Left lung (tissue), 4 donors: ENCODE measurements at regions not wholly inside any gene's neighbourhood (a gene's known extent, or its start where the extent isn't known, plus 50 kb on each side); places are given as distances from the start of the nearest gene placed in this dataset.
A peak's percentile ranks its signal among the peaks of the same experiment; 100 is the strongest.
"Not testable (repeated sequence)": the region's sequence is repeated elsewhere in the genome, so short reads cannot be mapped to it uniquely, and the experiment has no call there.

Source experiments
- ATAC-seq: fragments of 200-7000 bp; cut with Tn5 transposase; one replicate; pipeline ENCODE4 v1.9.1; 2020; ENCODE audit warnings: moderate library complexity
- DNase-seq, 4 donors: peaks; one replicate each; pipeline ENCODE4 v3.0.0-alpha.2; 2013 to 2020
- H3K27ac ChIP-seq, 2 donors: fragments of 200-600 bp; sonication (generic) in 1 of 2; one replicate each; pipeline versions ENCODE4 v1.5.0 to v1.8.0; 2020 to 2021
- H3K27me3 ChIP-seq, 2 donors: fragments of 200-600 bp; sonication (generic) in 1 of 2; one replicate each; pipeline versions ENCODE4 v1.5.0 to v1.8.0; 2020 to 2021
- H3K36me3 ChIP-seq, 2 donors: fragments of 200-600 bp; sonication (generic) in 1 of 2; one replicate each; pipeline versions ENCODE4 v1.5.0 to v1.8.0; 2020 to 2021
- H3K4me1 ChIP-seq, 2 donors: fragments of 200-600 bp; one replicate each; pipeline ENCODE4 v1.8.0; 2021
- H3K4me3 ChIP-seq, 2 donors: fragments of 200-600 bp; sonication (generic) in 1 of 2; one replicate each; pipeline versions ENCODE4 v1.5.0 to v1.8.0; 2020 to 2021; ENCODE audit warnings: mild to moderate bottlenecking in 1 of 2
- H3K9me3 ChIP-seq, 2 donors: fragments of 200-600 bp; sonication (generic) in 1 of 2; one replicate each; pipeline versions ENCODE4 v1.5.0 to v1.8.0; 2020 to 2021
- CTCF ChIP-seq, 2 donors: fragments of 200-600 bp; sonication (generic) in 1 of 2; IDR thresholded peaks; one replicate each; pipeline versions ENCODE4 v1.5.0 to v1.8.0; 2021; ENCODE audit warnings: antibody characterized with exemption in 2 of 2
- intact Hi-C, 2 donors: fragments of 100-400 bp; cut with DNase I; formaldehyde crosslinking; loops; one replicate each; pipeline versions ENCODE4 v1.11.2 to v1.14.2; 2022
- donor health status: DM: no; HTN: yes; CAD: no.
- donor health status: DM: no; HTN: no; CAD: no.

DNA sequence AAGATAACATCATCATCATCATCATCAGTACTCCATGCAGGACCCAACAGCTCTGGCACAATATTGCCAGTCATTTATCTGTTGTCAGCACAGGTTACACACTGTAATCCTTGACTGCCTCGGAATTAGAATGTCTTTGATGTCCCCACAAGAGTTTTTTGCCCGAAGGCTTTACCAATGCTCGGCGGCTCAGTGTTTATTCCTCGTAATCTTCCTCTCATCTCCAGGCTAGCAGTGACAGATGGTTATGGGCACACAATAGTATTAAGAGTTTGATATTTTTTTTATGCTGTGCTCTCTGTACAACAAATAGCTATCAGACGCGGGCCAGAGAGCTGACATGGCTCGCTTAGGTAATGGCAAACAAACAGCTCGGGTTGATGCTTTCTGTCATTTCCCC lies 515.2 kb downstream of the ZEB2 start:
- Histone ChIP-seq H3K27ac (no peak overlapping the region), H3K27me3 (no peaks in the 10 kb centered on the region), H3K4me3 (no peak overlapping the region), H3K36me3 (no peaks in the 10 kb centered on the region), H3K9me3 (no peaks in the 10 kb centered on the region), H3K4me1 (no peaks in the 10 kb centered on the region)
- no peak for DNase-seq
- intact Hi-C loops = no loop called here
- TF ChIP-seq CTCF (IDR thresholded peaks at IDR 0.05) = no peak
- no peak for ATAC-seq

DNA sequence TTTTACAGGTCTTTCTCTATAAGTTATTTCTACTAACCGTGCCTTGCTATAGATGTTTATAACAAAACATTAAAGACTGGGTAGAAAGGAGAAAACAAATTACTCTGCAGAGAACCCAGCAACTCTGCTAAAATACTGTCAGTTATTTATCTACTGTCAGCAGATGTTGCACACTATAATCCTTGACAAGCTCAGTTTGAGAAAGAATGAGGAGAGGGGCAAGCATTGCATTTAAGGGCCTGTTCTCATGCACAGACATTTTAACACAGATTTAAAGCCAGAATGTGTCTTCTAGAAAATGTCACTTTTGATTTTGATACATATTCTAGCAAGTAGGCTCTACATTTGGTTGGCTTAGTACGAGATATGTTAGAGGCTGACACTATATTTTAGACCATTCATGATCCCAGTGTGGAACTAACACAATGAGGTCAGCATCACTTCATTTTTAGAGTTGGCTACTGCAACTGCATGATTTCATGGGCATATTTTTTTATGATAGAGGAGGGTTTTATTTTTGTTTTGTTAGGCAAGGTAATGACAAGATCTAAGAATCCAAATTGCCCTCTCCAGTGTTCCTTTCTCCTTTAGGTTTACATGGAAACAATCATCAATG lies 516.4 kb downstream of the ZEB2 start:
- intact Hi-C loops = no loop called here
- no peak for ATAC-seq

GRCh38 chr2:143996974-143997373 lies 522.9 kb downstream of the ZEB2 start:
- no peaks in the 10 kb centered on the region for H3K27me3 ChIP-seq
- ATAC-seq (no peak), DNase-seq (no peak)
- no peaks in the 10 kb centered on the region for H3K4me1 ChIP-seq
- intact Hi-C loops = no loop called here
- no peaks in the 10 kb centered on the region for H3K9me3 ChIP-seq
- TF ChIP-seq CTCF (IDR thresholded peaks at IDR 0.05) = no peak
- no peak overlapping the region for H3K4me3 ChIP-seq
- no peaks in the 10 kb centered on the region for H3K36me3 ChIP-seq
- no peak overlapping the region for H3K27ac ChIP-seq

More for the DNA sequence above, 516.4 kb downstream of the ZEB2 start:
- Histone ChIP-seq H3K27ac (no peak overlapping the region), H3K27me3 (no peaks in the 10 kb centered on the region), H3K4me1 (no peaks in the 10 kb centered on the region), H3K9me3 (no peaks in the 10 kb centered on the region), H3K36me3 (no peaks in the 10 kb centered on the region), H3K4me3 (no peak overlapping the region)
- TF ChIP-seq CTCF (IDR thresholded peaks at IDR 0.05) = no peak
- no peak for DNase-seq

DNA sequence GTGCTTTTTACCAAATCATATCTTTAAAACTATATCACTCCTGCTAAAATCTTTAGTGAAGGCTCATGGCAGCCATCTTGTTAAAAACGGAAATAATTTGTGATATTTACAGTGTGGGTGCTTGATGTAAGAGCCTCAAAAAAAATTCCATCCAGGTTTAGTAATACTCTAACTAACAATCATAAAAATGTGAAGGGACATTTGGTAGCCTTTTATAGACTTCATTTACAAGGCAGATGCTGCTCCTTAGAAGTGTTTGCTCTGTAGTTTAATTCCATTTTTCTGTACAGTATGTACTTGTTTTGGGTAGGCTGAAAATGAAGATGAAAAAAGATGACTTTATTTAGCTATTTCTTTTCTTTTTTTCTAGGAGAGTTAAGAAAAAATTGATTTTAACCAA lies 525.0 kb downstream of the ZEB2 start:
- Histone ChIP-seq H3K36me3 (no peaks in the 10 kb centered on the region), H3K27ac (no peak overlapping the region)

DNA sequence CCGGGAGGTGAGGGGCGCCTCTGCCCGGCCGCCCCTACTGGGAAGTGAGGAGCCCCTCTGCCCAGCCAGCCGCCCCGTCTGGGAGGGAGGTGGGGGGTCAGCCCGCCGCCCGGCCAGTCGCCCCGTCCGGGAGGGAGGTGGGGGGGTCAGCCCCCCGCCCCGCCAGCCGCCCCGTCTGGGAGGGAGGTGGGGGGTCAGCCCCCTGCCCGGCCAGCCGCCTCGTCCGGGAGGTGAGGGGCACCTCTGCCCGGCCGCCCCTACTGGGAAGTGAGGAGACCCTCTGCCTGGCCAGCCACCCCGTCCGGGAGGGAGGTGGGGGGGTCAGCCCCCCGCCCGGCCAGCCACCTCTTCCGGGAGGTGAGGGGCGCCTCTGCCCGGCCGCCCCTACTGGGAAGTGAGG lies 528.3 kb downstream of the ZEB2 start:
- peak in 1 of 4 donors; percentile 53 for DNase-seq
- H3K4me1 ChIP-seq, H3K36me3 ChIP-seq, intact Hi-C loops, H3K27ac ChIP-seq, H3K27me3 ChIP-seq, H3K4me3 ChIP-seq, ATAC-seq: not testable (repeated sequence)
- peaks cover 0 to 11% of the 10 kb centered on the region in 2 donors for H3K9me3 ChIP-seq

More for the DNA sequence above, 525.0 kb downstream of the ZEB2 start:
- intact Hi-C loops = no loop called here
- no peaks in the 10 kb centered on the region for H3K4me1 ChIP-seq
- ATAC-seq (no peak), DNase-seq (no peak)
- TF ChIP-seq CTCF (IDR thresholded peaks at IDR 0.05) = no peak
- H3K27me3 ChIP-seq = no peaks in the 10 kb centered on the region
- peaks cover 0 to 11% of the 10 kb centered on the region in 2 donors for H3K9me3 ChIP-seq
- H3K4me3 ChIP-seq = no peak overlapping the region

- Histone ChIP-seq H3K4me3 (no peak overlapping the region), H3K9me3 (peaks cover 0 to 11% of the 10 kb centered on the region in 2 donors), H3K27ac (no peak overlapping the region), H3K27me3 (no peaks in the 10 kb centered on the region), H3K4me1 (no peaks in the 10 kb centered on the region), H3K36me3 (no peaks in the 10 kb centered on the region)
- TF ChIP-seq CTCF (IDR thresholded peaks at IDR 0.05) = no peak
- no peak for ATAC-seq
- DNase-seq = no peak
- intact Hi-C loops = no loop called here
Observed at GRCh38 chr2:143988082-143988481, 531.8 kb downstream of the ZEB2 start.
